C1 segment of cervical spinal cord (tissue), 14 donors: ENCODE measurements at regions not wholly inside any gene's neighbourhood (a gene's known extent, or its start where the extent isn't known, plus 50 kb on each side); places are given as distances from the start of the nearest gene placed in this dataset.
"Not testable (repeated sequence)": the region's sequence is repeated elsewhere in the genome, so short reads cannot be mapped to it uniquely, and the experiment has no call there.

Experiments
- DNase-seq, 14 donors: peaks; one replicate each; lab custom pipeline; 2025; lab: John Stamatoyannopoulos, UW

DNA sequence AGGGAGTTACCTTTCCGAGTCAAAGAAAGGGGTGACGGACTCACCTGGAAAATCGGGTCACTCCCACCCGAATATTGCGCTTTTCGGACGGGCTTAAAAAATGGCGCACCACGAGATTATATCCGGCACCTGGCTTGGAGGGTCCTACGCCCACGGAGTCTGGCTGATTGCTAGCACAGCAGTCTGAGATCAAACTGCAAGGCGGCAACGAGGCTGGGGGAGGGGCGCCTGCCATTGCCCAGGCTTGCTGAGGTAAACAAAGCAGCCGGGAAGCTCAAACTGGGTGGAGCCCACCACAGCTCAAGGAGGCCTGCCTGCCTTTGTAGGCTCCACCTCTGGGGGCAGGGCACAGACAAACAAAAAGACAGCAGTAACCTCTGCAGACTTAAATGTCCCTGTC lies 72.6 kb upstream of the RORB start:
- not testable (repeated sequence) for DNase-seq

DNA sequence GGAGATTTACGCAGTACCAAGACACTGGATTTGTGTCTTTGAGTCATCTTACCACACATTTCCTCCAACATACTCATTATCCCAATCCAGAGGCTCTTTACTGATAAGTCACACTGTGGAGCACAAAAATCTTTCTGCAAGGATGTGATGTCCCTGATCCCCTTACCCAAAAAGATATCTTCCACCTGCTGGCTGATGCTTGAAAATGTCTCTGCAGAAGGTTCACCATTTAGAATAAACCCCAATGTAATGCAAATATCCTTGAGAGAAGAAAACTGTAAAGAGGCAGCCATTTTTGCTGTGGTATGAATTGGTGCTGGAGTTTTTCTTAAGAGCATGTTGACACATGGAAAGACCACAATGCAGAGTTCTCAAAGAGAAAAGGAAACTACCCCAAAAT lies 65.7 kb upstream of the RORB start:
- no peak for DNase-seq

DNA sequence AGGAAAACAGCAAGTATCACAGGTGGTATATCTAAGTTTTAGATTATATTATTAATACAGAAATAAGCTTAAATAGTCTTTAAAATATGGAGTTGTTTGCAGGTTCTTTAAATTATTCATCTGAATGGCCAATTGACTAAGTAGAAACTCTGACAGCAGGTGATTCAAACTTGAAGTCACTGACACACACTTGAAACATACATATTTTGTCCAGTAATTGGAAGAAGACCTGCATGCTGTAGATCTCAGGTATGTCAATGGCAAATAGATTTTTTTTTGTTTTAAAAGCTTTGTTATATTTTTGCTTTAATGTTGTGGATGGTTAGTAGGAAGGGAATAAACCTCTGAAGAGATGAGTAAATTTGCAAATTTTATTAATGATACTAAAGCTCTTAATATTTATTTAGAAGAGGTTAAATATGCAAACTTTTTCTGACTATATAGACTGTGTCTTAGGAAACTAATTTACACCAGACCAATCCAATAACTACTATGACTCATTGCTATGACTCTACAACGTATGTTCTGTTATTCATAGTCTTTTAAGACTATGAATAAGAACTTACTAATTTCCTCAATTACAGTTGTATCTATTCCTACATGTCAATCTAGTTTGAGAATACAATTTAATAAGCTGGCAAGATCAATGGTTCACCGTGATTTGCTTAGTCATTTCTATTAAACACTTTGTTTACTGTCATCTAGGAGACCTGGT lies 53.9 kb upstream of the RORB start:
- DNase-seq = no peak

DNA sequence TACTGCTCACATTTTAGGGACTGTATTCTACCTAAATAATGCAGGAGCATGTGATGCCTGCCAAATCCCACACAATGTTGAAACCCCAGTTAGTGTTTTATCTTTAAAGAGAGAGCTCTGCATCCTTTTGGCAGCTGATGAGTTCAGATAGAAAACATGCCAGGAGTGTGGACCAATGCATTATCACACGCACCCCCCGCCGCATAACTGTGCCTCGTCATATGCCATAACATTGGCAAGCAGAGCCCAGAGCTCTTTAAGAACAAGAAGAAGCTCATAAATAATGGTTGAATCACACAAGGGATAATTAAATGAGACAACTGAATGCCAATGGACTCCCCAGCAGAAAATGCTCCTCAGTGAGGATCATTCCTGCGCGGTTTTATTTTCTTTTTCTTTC lies 52.8 kb upstream of the RORB start:
- no peak for DNase-seq
